ENCODE measurements at regions not wholly inside any gene's neighbourhood (a gene's known extent, or its start where the extent isn't known, plus 50 kb on each side); places are given as distances from the start of the nearest gene placed in this dataset.

DNA sequence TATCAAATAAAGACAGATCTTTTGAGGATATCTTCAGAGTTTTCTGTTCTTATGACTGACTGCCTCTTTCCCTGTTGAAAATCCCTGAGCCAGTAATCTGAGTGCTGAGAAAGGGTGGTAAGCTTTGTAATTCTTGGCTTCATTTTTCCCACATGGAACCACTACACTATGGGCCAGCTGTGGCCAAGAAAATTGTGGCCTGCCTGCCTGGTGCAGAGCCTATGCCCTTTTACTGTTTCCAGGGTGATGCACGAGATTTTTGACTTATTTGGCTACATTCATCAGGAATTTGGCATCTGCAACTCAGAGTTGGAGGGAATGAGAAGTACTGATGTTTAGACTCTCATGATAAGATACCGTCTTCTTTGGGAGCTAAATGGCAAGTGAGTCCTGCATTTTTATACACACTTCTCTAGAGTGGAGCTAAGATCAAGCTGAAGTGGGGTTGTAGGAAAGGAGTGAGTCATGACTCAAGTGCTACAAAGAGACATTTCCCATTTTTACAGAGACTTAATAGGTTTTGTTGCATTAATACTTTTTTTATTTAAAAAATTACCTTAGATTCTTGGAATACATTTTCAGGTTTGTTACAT is 328.2 kb upstream of the CDH7 start:
- TF ChIP-seq, protein P1, sequence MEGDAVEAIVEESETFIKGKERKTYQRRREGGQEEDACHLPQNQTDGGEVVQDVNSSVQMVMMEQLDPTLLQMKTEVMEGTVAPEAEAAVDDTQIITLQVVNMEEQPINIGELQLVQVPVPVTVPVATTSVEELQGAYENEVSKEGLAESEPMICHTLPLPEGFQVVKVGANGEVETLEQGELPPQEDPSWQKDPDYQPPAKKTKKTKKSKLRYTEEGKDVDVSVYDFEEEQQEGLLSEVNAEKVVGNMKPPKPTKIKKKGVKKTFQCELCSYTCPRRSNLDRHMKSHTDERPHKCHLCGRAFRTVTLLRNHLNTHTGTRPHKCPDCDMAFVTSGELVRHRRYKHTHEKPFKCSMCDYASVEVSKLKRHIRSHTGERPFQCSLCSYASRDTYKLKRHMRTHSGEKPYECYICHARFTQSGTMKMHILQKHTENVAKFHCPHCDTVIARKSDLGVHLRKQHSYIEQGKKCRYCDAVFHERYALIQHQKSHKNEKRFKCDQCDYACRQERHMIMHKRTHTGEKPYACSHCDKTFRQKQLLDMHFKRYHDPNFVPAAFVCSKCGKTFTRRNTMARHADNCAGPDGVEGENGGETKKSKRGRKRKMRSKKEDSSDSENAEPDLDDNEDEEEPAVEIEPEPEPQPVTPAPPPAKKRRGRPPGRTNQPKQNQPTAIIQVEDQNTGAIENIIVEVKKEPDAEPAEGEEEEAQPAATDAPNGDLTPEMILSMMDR (conservative IDR thresholded peaks at IDR 0.05), result no peak
- TF ChIP-seq EZH2 (IDR thresholded peaks at IDR 0.05; ENCODE audit: low read depth), result no peak

Measured in PC-9 (cell line).